ENCODE measurements at regions not wholly inside any gene's neighbourhood (a gene's known extent, or its start where the extent isn't known, plus 50 kb on each side); places are given as distances from the start of the nearest gene placed in this dataset.

- no CpG with 5 or more reads among the region's 4 CpGs for WGBS (ENCODE audit: insufficient coverage)
- POLR2A ChIA-PET = no interaction called here
- DNase-seq (no peak), ATAC-seq (ENCODE audit: low read depth) (no peak)
- Histone ChIP-seq H3K36me3 (replicated peaks in 1 of 2; ENCODE audit: control extremely low read depth in 1 of 2, control insufficient read depth in 1 of 2, extremely low read depth in 1 of 2, insufficient read depth in 2 of 2, low read length in 1 of 2) (no peaks in the 10 kb centered on the region), H3K9me3 (ENCODE audit: control extremely low read depth in 1 of 3, control insufficient read depth in 2 of 3, insufficient read depth in 1 of 3, low read length in 2 of 3) (peaks cover 0 to under 1% (median 0%) of the 10 kb centered on the region in 3 donors), H3K4me1 (ENCODE audit: control insufficient read depth in 2 of 2, insufficient read depth in 2 of 2, low read length in 2 of 2) (no peaks in the 10 kb centered on the region), H3K4me2 (replicated peaks; ENCODE audit: low read depth, low read length, poor library complexity, severe bottlenecking) (no peak overlapping the region), H3K27me3 (replicated peaks in 1 of 4; ENCODE audit: control extremely low read depth in 1 of 4, control insufficient read depth in 3 of 4, insufficient read depth in 4 of 4, low read length in 3 of 4) (no peaks in the 10 kb centered on the region), H4K20me1 (ENCODE audit: control insufficient read depth, insufficient read depth, low read length, poor library complexity, severe bottlenecking) (no peaks in the 10 kb centered on the region), H3K9ac (ENCODE audit: low read length) (no peak overlapping the region), H3K4me3 (ENCODE audit: control extremely low read depth in 1 of 5, extremely low read depth in 1 of 5, insufficient read depth in 1 of 5, low read depth in 2 of 5, low read length in 4 of 5) (no peak overlapping the region), H3K79me2 (ENCODE audit: control insufficient read depth, insufficient read depth, low read length) (no peaks in the 10 kb centered on the region), H3K27ac (ENCODE audit: low read length in 2 of 2) (no peak overlapping the region), H2AFZ (ENCODE audit: insufficient read depth, low read depth, low read length, poor library complexity, severe bottlenecking) (no peak overlapping the region)
- intact Hi-C loops (cut with micrococcal nuclease) = no loop called here
- Mint-ChIP-seq H3K27me3 (no peaks in the 10 kb centered on the region), H3K27ac (no peak overlapping the region), H3K9me3 (ENCODE audit: insufficient read depth) (no peaks in the 10 kb centered on the region), H3K4me1 (no peaks in the 10 kb centered on the region), H3K4me3 (no peak overlapping the region)
- no peak for TF ChIP-seq CTCF (IDR thresholded peaks at IDR 0.05)
- no peak for TF ChIP-seq EZH2 (IDR thresholded peaks at IDR 0.05; ENCODE audit: borderline replicate concordance, insufficient read depth, low read depth, low read length, poor library complexity, severe bottlenecking)
- CTCF ChIA-PET = interaction anchor here (0.6 kb wide), 1 partner anchor 63 kb away, joined by 3 read pairs; no protein-coding TSS in a partner anchor
Measured at GRCh38 chr7:12788591-12788990, 101.2 kb downstream of the ARL4A start.

GRCh38 chr7:12794722-12795302, 107.4 kb downstream of the ARL4A start:
- no peak for ATAC-seq (ENCODE audit: low read depth)
- WGBS (ENCODE audit: insufficient coverage) = no CpG with 5 or more reads among the region's 3 CpGs
- H3K27ac ChIP-seq (ENCODE audit: low read length in 2 of 2) = no peak overlapping the region
- no peaks in the 10 kb centered on the region for H4K20me1 ChIP-seq (ENCODE audit: control insufficient read depth, insufficient read depth, low read length, poor library complexity, severe bottlenecking)
- no peak overlapping the region for H2AFZ ChIP-seq (ENCODE audit: insufficient read depth, low read depth, low read length, poor library complexity, severe bottlenecking)
- no peaks in the 10 kb centered on the region for H3K79me2 ChIP-seq (ENCODE audit: control insufficient read depth, insufficient read depth, low read length)
- ChIA-PET POLR2A (no interaction called here), CTCF (no interaction called here)
- H3K4me2 ChIP-seq (replicated peaks; ENCODE audit: low read depth, low read length, poor library complexity, severe bottlenecking) = no peak overlapping the region
- TF ChIP-seq CTCF (IDR thresholded peaks at IDR 0.05) = no peak
- TF ChIP-seq EZH2 (IDR thresholded peaks at IDR 0.05; ENCODE audit: borderline replicate concordance, insufficient read depth, low read depth, low read length, poor library complexity, severe bottlenecking) = no peak
- no peaks in the 10 kb centered on the region for H3K27me3 Mint-ChIP-seq
- intact Hi-C loops (cut with micrococcal nuclease) = no loop called here
- H3K27me3 ChIP-seq (replicated peaks in 1 of 4; ENCODE audit: control extremely low read depth in 1 of 4, control insufficient read depth in 3 of 4, insufficient read depth in 4 of 4, low read length in 3 of 4) = no peaks in the 10 kb centered on the region
- no peaks in the 10 kb centered on the region for H3K4me1 Mint-ChIP-seq
- H3K9me3 ChIP-seq (ENCODE audit: control extremely low read depth in 1 of 3, control insufficient read depth in 2 of 3, insufficient read depth in 1 of 3, low read length in 2 of 3) = peaks cover 0 to 3% (median 3%) of the 10 kb centered on the region in 3 donors
- DNase-seq = no peak
- H3K9me3 Mint-ChIP-seq (ENCODE audit: insufficient read depth) = no peaks in the 10 kb centered on the region
- no peak overlapping the region for H3K4me3 ChIP-seq (ENCODE audit: control extremely low read depth in 1 of 5, extremely low read depth in 1 of 5, insufficient read depth in 1 of 5, low read depth in 2 of 5, low read length in 4 of 5)
- H3K9ac ChIP-seq (ENCODE audit: low read length) = no peak overlapping the region
- no peaks in the 10 kb centered on the region for H3K4me1 ChIP-seq (ENCODE audit: control insufficient read depth in 2 of 2, insufficient read depth in 2 of 2, low read length in 2 of 2)
- H3K36me3 ChIP-seq (replicated peaks in 1 of 2; ENCODE audit: control extremely low read depth in 1 of 2, control insufficient read depth in 1 of 2, extremely low read depth in 1 of 2, insufficient read depth in 2 of 2, low read length in 1 of 2) = no peaks in the 10 kb centered on the region
- H3K27ac Mint-ChIP-seq = no peak overlapping the region
- no peak overlapping the region for H3K4me3 Mint-ChIP-seq
